Ecto neural progenitor cell (in vitro differentiated cells): ENCODE measurements at regions not wholly inside any gene's neighbourhood (a gene's known extent, or its start where the extent isn't known, plus 50 kb on each side); places are given as distances from the start of the nearest gene placed in this dataset.

ENCODE experiments used
- DNase-seq: peaks from one replicate; pipeline ENCODE4 v3.0.0-alpha.2; 2018; ENCODE audit warnings: low spot score

DNA sequence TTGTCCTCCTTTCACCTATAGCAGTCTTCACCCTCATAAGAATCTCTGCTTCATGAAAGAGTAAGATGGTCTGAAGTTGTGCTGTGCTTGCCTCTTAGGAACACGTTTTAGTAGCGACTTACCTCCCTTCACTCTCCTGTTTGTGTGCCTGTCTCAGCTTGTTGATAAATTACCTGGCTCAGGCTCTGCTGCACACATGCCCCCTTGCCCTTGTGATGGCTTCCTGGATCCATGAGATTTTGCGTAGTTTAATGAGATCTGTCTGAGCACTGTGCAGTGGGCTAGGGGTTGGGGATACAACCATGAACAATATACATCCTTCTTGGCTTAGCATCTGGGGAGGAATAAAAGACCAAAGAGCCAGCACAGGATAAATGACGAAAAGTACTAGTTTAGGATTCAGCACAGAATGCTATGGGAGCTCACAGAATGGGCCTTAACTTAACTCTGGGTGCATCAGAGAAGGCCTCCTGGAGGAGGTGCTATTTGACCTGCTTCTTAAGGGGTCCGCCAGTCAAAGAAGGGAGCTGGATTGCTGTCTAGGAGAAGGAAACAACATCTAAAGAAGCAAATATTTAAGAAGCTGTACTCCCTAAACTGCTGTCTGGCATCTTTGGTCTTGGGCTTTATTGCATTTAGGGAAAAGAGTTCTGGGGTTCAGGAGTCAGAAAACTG lies 175.7 kb upstream of the PLXNA2 start:
- DNase-seq, result no peak

GRCh38 chr1:208420696-208421095 lies 176.5 kb upstream of the PLXNA2 start:
- DNase-seq, result no peak

- DNase-seq, result no peak
Observed at GRCh38 chr1:208421486-208421885, 177.3 kb upstream of the PLXNA2 start.

GRCh38 chr1:208423526-208423925 lies 179.3 kb upstream of the PLXNA2 start:
- DNase-seq, result no peak

GRCh38 chr1:208425096-208425495 lies 180.9 kb upstream of the PLXNA2 start:
- DNase-seq, result no peak

- no peak for DNase-seq
Observed at GRCh38 chr1:208430220-208430619, 186.0 kb upstream of the PLXNA2 start.

GRCh38 chr1:208431721-208432120 lies 187.5 kb upstream of the PLXNA2 start:
- DNase-seq, result no peak

- no peak for DNase-seq
Observed at GRCh38 chr1:208432346-208432745, 188.2 kb upstream of the PLXNA2 start.

DNA sequence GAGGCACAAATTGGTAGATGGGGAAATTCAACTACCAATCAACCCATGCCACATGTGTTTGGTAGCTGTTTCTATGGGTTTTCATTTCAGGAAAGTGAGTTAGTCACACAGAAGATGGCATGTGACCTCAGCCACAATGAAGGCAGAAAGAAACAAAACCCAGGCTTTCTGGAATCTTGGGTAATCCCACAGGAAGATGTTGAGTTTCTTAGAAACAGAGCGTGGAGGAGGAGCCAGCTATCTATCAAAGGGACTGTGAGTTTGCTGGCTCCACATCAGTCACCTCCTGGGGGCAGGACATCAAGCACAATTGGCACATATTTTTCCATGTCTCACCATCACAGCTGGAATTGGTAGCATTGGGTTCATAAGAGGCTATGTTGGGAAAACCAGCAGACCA lies 188.9 kb upstream of the PLXNA2 start:
- DNase-seq, result no peak

GRCh38 chr1:208433971-208434370 lies 189.8 kb upstream of the PLXNA2 start:
- DNase-seq, result no peak

DNA sequence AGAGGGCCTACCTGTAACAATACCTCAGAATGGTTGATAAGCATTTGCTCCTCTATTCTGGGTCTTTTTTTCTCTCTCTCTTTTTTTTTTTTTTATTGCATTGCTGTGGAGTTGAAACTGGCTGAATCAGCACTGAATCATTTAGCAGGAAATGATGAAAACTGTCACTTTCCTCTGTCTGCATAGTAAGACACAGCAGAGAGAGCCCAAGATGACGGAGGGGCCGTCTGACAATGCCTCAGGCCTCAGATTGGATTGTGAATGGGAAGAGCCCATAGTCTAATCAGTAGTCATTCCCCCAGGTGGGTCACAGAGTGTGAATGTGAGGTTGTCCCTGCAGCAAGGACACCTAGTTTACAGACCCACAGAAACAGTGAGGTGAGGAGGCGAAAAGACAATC lies 193.2 kb upstream of the PLXNA2 start:
- DNase-seq, result no peak

GRCh38 chr1:208438112-208438699 lies 194.0 kb upstream of the PLXNA2 start:
- no peak for DNase-seq

DNA sequence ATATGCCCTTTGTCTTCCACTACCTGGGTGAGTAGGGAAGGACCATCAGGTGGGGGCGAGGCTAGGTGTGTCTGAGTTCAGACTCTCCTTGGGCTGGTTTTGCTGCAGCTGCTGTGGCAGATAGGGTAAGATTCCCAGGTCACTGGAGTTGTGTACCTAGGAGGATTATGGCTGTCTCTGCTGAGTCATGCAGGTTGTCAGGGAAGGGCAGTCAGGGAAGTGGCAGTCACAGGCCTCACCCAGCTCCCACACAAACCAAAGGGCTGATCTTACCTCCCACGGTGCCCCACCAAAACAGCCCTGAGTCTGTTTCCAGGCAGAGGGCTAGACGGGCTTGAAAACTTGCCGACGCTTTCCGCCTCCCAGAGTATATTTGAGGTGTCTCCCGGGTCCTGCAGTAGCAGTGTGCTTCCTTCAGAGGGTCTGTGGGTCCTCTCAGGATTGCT lies 201.6 kb upstream of the PLXNA2 start:
- DNase-seq, result no peak

DNA sequence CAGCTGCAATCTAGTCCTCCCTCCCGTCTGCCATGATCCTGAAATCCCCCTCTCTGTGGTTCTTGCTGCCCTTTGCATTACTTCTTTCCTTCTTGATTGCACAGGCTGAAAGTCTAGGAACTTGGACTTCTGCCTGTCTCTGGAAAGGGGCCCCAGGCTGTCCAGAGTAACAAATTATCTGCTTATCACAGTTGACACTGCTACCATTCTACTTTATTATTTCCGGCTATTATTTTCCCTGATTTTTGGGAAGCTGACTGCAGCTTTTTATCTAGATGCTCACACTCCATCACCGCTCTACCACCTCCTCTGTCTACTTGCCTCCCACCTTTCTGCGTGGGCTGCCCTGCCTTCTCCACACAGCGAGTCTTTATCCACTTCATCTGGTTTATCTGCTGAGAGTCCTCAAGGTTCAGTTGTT lies 202.1 kb upstream of the PLXNA2 start:
- DNase-seq, result no peak

- DNase-seq, result no peak
Observed at GRCh38 chr1:208448425-208448824, 204.2 kb upstream of the PLXNA2 start.

DNA sequence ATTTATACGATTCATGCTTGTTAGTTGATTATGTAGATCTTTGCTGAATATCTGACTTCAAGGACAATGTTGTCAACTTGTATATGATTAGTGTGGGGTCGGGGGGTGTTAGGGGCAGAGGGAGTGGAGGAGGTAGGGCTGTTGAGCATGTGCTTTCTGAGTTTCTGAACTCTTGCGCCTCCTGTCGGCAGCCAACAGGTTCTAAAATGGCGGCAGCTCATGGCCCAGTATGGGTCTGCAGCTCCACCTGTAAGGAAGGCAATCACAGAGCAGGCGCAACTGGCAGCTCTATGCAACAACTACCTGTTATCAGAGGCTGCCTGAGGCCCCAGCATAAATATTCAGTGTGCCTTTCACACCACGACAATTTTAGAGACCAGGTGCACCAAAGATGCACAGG lies 205.8 kb upstream of the PLXNA2 start:
- DNase-seq, result no peak

DNA sequence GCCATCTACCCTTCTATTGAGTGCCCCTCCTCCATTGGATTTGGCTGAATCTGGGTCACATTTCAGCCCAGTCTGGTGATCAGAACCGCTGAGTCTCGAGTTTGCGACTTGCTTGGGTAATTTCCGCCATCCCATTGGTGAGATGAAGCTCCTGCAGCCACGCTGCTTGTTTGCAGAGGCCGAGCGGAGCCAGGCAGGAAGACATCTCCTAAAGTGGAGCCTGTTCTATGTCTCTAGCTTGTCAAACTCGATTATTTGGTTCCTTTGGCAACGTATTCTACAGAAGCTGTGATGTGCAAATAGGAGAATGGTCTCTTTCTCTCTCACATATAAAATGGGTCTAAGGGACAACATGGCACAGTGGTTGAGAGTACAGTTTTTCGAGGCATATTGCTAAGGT lies 206.8 kb upstream of the PLXNA2 start:
- DNase-seq, result no peak

DNA sequence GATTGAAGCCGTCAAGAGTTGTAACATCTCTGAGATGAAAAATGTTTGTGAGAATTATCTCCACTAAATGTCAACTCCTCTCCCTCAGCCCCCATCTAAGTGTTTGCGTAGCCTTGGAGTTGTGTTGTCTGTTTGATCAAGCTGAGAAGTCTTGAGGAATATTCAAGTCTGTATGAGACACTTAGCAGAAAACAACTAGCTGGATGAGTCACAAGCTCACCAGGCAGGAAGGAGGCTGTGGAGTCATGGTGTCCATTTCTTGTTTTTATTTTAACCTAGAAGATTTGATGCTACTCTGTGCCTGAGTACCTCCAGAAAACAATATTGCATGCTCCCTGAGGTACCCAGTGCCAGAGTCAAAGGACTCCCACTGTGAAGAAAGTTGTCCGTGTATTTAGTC lies 211.6 kb upstream of the PLXNA2 start:
- DNase-seq, result no peak

DNA sequence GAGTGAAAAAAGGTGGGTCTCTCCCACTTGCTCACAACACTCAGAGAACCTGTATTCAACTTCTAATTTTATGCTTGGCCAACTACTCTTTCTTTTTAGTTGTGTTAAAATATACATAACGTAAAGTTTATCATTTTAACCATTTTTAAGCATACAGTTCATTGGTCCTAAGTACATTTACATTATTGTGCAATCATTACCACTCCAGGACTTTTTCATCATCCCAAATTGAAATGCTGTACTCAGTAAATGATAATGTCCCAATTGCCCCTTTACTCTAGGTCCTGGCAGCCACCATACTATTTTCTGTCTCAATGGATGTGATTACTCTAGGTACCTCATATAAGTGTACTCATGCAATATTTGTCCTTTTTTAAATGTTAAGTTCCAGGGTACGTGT lies 212.3 kb upstream of the PLXNA2 start:
- no peak for DNase-seq

DNA sequence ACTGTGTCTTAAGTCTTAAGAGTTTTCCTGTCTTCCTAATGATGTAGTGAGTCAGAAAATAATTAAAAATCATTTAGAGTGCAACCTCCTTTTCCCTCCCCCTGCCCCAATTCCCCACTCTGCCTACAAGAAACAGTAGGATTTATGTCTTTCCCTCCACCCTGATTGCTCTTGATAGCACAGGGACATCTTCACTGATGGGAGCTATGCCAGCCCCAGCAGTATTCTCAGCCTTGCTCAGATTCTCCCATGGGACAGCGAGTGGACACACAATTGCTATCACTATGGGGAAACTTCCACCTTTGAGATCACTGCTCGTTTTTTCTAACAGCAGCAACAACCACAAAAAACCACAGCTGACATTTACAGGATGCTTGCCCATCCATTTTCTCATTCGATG lies 216.6 kb upstream of the PLXNA2 start:
- no peak for DNase-seq

GRCh38 chr1:208461680-208462079 lies 217.5 kb upstream of the PLXNA2 start:
- no peak for DNase-seq

DNA sequence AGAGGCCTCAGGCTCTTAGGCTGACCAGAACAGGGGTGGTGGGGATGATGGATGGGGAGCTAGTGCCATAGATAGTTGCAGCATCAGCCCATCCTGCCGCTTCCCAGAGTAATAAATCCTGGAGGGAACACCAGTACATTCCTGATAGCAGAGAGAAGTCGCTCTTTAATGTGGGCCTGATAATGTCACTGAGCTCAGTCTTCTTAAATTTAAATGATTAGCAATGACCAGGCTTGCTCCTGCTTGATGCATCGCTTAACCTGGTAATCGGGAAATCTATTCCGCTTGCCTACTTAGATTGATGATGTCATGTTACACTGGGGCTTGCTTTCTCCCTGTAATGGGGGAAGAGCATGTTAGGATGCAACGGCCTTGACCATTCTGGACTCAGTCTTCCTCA lies 218.6 kb upstream of the PLXNA2 start:
- no peak for DNase-seq

DNA sequence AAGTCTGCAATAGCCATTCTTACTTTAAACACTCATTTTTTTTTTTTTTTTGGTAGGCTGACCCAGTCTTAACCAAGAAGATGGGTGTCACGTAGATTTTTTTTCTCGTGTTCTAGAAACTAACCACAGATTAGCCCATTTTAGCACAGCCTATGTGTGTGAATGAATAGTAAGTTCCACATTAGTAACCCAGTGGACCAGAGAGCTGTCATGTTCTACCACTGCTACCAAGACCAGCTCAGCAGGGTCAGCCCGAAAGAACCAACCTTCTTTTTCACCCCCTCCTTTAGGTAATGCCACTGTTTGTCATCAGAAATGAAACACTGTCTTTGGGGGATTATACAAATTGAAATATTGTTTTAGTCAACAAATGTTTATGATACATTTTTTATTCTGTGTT lies 221.1 kb upstream of the PLXNA2 start:
- DNase-seq, result no peak
